HG03066 (cell line): ENCODE measurements at regions not wholly inside any gene's neighbourhood (a gene's known extent, or its start where the extent isn't known, plus 50 kb on each side); places are given as distances from the start of the nearest gene placed in this dataset.
"Not testable (repeated sequence)": the region's sequence is repeated elsewhere in the genome, so short reads cannot be mapped to it uniquely, and the experiment has no call there.

Experiments used
- ATAC-seq: cut with Tn5 transposase; IDR thresholded peaks from one replicate; pipeline ENCODE4 v1.9.1; 2021; ENCODE audit warnings: low read depth; ENCODE audit not compliant: unreplicated experiment

GRCh38 chr2:106339609-106340008 is 128.6 kb downstream of the RGPD3 start:
- no peak for ATAC-seq

GRCh38 chr2:106339132-106339531 is 129.1 kb downstream of the RGPD3 start:
- ATAC-seq: no peak

DNA sequence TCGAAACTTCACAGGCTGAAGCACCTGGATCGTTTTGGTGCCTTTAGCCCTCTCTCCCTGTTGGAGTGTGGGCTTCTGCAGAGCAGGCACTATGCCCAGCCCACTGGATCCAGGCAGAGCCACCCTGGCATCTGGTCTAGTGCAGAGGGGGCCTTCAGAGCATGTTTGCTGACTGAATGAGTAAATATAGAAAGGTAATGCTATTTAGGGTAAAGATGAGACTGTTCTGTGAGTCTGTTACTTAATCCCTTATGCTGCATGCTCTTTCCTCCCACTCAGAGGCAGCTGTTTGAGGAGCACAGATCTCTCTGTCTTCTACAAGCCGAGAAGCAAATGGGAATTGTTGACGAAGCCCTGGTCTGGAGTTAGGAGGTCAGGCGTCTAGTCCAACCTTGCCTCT is 130.2 kb downstream of the RGPD3 start:
- ATAC-seq: no peak

GRCh38 chr2:106336737-106337136 is 131.5 kb downstream of the RGPD3 start:
- no peak for ATAC-seq

GRCh38 chr2:106336108-106336507 is 132.1 kb downstream of the RGPD3 start:
- no peak for ATAC-seq

GRCh38 chr2:106334802-106335201 is 133.4 kb downstream of the RGPD3 start:
- no peak for ATAC-seq

GRCh38 chr2:106333253-106333873 is 134.8 kb downstream of the RGPD3 start:
- not testable (repeated sequence) for ATAC-seq

- no peak for ATAC-seq
Measured at GRCh38 chr2:106332054-106332453, 136.2 kb downstream of the RGPD3 start.

DNA sequence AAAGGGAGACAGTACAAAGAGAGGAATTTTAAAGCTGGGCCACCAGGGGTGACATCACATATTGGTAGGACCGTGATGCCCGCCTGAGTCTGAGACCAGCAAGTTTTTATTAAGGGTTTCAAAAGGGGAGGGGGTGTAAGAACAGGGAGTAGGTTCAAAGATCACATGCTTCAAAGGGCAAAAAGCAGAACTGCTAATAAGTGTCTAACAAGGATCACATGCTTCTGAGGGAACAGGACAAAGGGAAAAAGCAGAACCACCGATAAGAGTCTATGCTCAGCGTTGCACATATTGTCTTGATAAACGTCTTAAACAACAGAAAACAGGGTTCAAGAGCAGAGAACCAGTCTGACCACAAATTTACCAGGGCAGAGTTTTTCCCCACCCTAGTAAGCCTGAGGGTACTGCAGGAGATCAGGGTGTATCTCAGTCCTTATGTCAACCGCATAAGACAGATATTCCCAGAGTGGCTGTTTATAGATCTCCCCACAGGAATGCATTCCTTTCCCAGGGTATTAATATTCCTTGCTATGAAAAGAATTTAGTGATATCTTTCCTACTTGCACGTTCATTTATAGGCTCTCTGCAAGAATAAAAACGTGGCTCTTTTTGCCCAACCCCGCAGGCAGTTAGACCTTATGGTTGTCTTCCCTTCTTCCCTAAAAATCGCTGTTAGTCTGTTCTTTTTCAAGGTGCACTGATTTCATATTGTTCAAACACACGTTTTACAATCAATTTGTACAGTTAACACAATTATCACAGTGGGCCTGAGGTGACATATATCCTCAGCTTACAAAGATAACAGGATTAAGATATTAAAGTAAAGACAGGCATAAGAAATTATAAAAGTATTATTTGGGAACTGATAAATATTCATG is 136.5 kb upstream of the UXS1 start:
- not testable (repeated sequence) for ATAC-seq

- ATAC-seq: no peak
Measured at GRCh38 chr2:106323337-106324013, 129.4 kb upstream of the UXS1 start.

DNA sequence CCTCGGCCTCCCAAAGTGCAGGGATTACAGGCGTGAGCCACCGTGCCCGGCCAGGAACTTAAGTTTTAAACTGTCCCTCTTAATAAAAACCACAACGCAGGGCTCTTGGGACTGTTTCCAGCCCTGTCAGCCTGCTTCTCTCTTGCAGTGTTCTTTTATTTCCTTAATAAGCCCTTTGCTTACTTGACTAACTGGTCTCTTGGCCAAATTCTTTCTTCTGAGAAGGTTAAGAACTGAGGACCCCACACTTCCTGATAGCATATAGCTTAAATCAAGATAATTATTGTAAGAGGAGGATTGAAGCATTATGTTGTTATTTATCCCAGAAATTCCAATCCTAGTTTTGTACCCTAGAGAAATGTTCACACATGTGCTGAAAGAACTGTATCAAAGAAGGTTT is 128.2 kb upstream of the UXS1 start:
- no peak for ATAC-seq

DNA sequence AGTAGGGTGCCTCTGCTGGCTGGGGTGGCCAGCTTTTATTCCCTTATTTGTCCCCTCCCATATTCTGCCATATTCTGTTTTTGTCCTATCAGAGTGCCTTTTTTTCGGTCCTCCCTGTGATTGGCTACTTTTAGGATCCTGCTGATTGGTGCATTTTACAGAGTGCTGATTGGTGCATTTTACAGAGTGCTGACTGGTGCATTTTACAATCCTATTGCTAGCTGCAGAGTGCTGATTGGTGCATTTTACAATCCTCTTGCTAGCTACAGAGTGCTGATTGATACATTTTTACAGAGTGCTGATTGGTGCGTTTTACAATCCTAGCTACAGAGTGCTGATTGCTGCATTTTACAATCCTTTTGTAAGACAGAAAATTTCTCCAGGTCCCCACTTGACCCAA is 126.3 kb upstream of the UXS1 start:
- ATAC-seq: not testable (repeated sequence)

DNA sequence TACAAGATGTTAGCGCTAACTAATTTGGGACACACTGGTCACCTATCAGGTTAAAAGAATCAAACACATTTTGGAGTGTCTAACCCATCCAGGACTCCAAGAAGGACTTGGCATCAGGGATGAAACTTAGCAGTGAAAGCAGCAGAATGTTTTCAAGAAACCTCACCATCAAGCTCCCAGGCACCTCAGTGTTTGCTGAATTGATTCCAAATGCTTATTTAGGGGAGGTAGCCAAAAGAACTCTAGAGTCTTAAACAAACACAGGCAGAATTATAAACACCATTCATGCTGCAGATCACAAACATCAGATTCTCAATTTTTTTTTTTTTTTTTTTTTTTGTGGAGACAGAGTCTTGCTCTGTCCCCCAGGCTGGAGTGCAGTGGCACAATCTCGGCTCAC is 122.8 kb upstream of the UXS1 start:
- no peak for ATAC-seq

DNA sequence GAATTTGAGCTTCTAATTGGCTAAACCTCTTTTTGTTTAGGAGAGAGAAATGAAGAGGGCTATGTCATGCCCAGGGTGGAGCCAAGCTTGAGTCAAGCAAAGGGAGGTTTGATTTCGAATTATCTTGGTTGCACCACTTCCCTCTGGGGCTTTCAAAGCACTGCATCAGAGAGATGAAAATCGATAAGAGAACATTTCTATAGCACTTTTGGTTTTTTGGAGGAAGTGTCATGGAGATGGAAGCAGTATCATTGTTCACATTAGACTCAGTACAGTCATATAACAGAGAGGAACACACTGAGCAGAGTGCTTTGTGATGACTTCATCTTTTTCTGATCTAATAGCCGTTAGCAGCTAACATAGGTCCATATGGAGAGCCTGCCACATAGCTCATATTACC is 120.3 kb upstream of the UXS1 start:
- ATAC-seq: no peak

DNA sequence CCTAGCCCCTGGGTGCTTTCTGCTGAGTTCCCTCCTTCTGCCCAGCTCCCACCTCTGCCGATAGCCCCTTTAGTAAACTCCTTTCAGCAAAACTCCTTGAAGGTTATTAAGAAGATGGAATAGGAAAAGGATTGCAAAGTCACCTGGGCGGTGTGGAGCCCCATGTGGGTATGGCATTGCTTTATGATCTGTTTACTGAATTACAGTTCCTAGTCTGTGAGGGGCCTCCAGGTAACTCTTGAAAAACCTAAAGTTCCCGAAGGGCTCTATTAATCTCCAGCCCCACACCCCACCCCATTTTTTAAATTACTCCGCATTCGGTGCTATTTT is 116.9 kb upstream of the UXS1 start:
- no peak for ATAC-seq

- ATAC-seq: no peak
Measured at GRCh38 chr2:106307860-106308259, 113.8 kb upstream of the UXS1 start.

- ATAC-seq: no peak
Measured at GRCh38 chr2:106306387-106306786, 112.3 kb upstream of the UXS1 start.

- ATAC-seq: no peak
Measured at GRCh38 chr2:106304612-106305184, 110.6 kb upstream of the UXS1 start.

GRCh38 chr2:106299696-106300095 is 105.6 kb upstream of the UXS1 start:
- ATAC-seq: no peak

GRCh38 chr2:106296182-106296815 is 102.2 kb upstream of the UXS1 start:
- ATAC-seq: no peak

DNA sequence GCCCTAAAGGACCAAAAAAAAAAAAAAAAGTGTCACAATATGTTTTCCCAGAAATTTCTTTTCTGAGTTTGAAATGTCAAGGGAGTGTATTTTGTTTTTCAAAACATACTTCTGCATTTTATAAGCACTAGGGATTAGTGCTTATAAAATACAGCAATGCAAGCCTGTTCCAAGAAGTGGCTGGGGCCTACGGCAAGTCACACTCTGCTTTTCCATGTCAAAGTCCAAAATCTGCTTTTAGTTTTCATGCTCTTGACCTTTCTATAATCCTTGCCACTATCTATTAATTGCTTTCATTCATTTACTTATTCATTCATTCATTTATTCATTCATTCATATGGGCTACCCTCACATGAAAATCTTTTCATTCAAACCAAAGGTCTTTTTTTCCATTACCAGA is 100.1 kb upstream of the UXS1 start:
- no peak for ATAC-seq
